Muscle of leg (tissue), 3 donors: ENCODE measurements at regions not wholly inside any gene's neighbourhood (a gene's known extent, or its start where the extent isn't known, plus 50 kb on each side); places are given as distances from the start of the nearest gene placed in this dataset.

ENCODE experiments used
- DNase-seq: peaks from one replicate; pipeline ENCODE4 v3.0.0; 2013
- H3K27ac ChIP-seq: one replicate; pipeline ENCODE4 v1.5.1; 2013; ENCODE audit warnings: mild to moderate bottlenecking, low read length, control low read depth
- H3K27me3 ChIP-seq: one replicate; pipeline ENCODE4 v1.6.1; 2013; ENCODE audit warnings: low read length; ENCODE audit not compliant: control insufficient read depth, insufficient read depth
- H3K36me3 ChIP-seq: one replicate; pipeline ENCODE4 v1.6.1; 2013; ENCODE audit warnings: low read length; ENCODE audit not compliant: control insufficient read depth, insufficient read depth
- H3K4me1 ChIP-seq: one replicate; pipeline ENCODE4 v1.6.1; 2013; ENCODE audit warnings: low read length; ENCODE audit not compliant: control insufficient read depth, insufficient read depth
- H3K4me3 ChIP-seq: one replicate; pipeline ENCODE4 v1.5.1; 2013; ENCODE audit warnings: low read length, control low read depth
- H3K9me3 ChIP-seq: replicated peaks from 2 replicates; pipeline ENCODE4 v1.6.1; 2013; ENCODE audit warnings: low read depth, low read length; ENCODE audit not compliant: control insufficient read depth
- WGBS: methylation state at CpG from one replicate; pipeline ENCODE4 v1.1.5; 2013; ENCODE audit warnings: missing lambda C conversion rate; ENCODE audit not compliant: insufficient coverage; 5-methylcytosine and 5-hydroxymethylcytosine counted together

DNA sequence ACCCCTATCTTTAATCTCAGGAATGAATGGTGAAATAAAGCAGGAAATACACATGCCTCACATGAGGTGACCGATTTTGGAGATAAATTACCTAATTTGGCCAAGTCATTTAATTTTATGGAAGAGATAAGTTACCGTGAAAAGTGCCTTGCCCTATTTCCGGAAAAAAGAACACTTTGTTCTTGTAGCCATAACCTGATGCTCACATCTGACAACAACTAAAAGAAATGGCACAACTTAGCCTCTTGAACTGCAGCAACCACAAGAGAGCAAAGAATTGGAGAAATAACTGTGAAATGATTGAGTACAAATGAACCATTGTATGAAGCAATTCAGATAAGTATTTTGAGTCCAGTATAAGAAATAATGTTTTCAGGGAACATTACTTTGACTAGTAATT lies 628.1 kb upstream of the TYRP1 start:
- H3K4me3 ChIP-seq: no peak overlapping the region
- DNase-seq: no peak
- H3K27ac ChIP-seq: no peak overlapping the region
- no peaks in the 10 kb centered on the region for H3K36me3 ChIP-seq
- WGBS: no CpG with 5 or more reads among the region's 3 CpGs
- H3K27me3 ChIP-seq: no peaks in the 10 kb centered on the region
- H3K9me3 ChIP-seq: no peaks in the 10 kb centered on the region
- H3K4me1 ChIP-seq: no peaks in the 10 kb centered on the region

DNA sequence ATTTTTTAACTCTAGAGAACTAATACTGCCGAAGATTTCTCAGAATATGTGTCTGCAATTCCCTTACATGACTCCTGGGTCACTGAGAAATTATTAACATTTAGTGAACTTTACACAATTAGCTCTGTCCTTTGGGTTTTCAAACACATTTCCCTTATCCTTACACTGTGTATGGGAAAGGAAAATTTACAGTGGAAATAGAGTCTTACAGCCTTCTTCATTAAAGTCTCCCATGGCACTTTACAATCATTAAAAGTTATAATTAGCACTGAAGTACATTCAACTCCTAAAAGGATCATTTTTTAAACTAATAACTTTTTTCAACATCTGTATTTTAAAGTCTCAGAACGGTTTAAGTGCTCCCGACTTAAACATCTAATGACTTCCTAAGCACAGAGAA lies 627.5 kb upstream of the TYRP1 start:
- 40% methylated on average over 2 of the region's 3 CpGs for WGBS
- H3K4me1 ChIP-seq: no peaks in the 10 kb centered on the region
- no peaks in the 10 kb centered on the region for H3K9me3 ChIP-seq
- no peak overlapping the region for H3K4me3 ChIP-seq
- no peak for DNase-seq
- H3K27ac ChIP-seq: no peak overlapping the region
- no peaks in the 10 kb centered on the region for H3K27me3 ChIP-seq
- H3K36me3 ChIP-seq: no peaks in the 10 kb centered on the region

GRCh38 chr9:12066455-12067035 lies 626.6 kb upstream of the TYRP1 start:
- H3K9me3 ChIP-seq: no peaks in the 10 kb centered on the region
- H3K4me3 ChIP-seq: no peak overlapping the region
- no peaks in the 10 kb centered on the region for H3K36me3 ChIP-seq
- H3K27ac ChIP-seq: no peak overlapping the region
- no peak for DNase-seq
- H3K4me1 ChIP-seq: no peaks in the 10 kb centered on the region
- no peaks in the 10 kb centered on the region for H3K27me3 ChIP-seq
- 80% methylated on average over 1 of the region's 2 CpGs for WGBS

DNA sequence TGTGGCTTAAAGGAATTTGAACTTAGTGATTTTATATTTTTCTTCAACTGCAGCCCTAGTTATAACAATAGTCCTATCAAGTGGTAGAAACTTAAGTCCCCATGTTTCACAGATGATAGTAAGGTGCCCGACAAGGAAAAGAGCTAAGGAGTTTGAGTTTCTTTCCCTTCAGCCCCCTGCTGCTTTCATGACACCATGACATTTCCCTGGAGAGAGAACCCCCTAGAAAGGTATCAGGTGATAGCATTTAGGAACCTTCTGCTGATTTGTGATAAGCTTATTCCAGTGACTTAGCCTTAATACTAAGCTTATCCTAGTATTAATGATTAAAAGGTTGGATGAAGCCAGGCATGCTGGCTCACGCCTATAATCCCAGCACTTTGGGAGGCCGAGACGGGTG lies 623.8 kb upstream of the TYRP1 start:
- Histone ChIP-seq H3K4me1 (no peaks in the 10 kb centered on the region), H3K27ac (no peak overlapping the region), H3K9me3 (no peaks in the 10 kb centered on the region), H3K27me3 (no peaks in the 10 kb centered on the region), H3K36me3 (no peaks in the 10 kb centered on the region), H3K4me3 (no peak overlapping the region)
- no CpG with 5 or more reads among the region's 4 CpGs for WGBS
- no peak for DNase-seq

- H3K27ac ChIP-seq: no peak overlapping the region
- no peak for DNase-seq
- no peaks in the 10 kb centered on the region for H3K36me3 ChIP-seq
- no peak overlapping the region for H3K4me3 ChIP-seq
- no peaks in the 10 kb centered on the region for H3K9me3 ChIP-seq
- no peaks in the 10 kb centered on the region for H3K27me3 ChIP-seq
- no peaks in the 10 kb centered on the region for H3K4me1 ChIP-seq
Measured at GRCh38 chr9:12085399-12085798, 607.8 kb upstream of the TYRP1 start.

- Histone ChIP-seq H3K27me3 (no peaks in the 10 kb centered on the region), H3K36me3 (no peaks in the 10 kb centered on the region), H3K4me1 (no peaks in the 10 kb centered on the region), H3K4me3 (no peak overlapping the region), H3K27ac (no peak overlapping the region), H3K9me3 (peaks cover 5% of the 10 kb centered on the region)
- no peak for DNase-seq
- 56% methylated on average over 3 of the region's 6 CpGs for WGBS
Measured at GRCh38 chr9:12091865-12092527, 601.2 kb upstream of the TYRP1 start.

DNA sequence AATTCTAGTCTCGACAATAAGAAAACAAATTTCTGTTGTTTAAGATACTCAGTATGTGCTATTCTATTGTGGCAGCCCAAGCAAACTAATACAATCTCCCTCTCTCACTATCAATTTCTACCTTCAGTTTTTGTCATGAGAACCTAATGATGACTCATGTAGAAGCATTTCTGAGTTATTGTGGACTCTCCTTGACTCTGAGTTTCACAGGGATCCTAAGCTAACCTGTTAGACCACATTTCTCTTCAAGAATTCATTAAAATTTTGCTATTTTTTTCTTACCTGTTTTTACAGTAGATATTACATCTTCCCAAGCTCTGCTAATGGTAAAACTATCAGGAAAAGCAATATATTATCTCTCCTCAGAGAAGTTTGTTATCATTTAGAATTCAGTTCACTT lies 599.1 kb upstream of the TYRP1 start:
- no peaks in the 10 kb centered on the region for H3K4me1 ChIP-seq
- H3K27me3 ChIP-seq: no peaks in the 10 kb centered on the region
- no peak overlapping the region for H3K27ac ChIP-seq
- H3K9me3 ChIP-seq: peaks cover 5% of the 10 kb centered on the region
- WGBS: no CpG with 5 or more reads among the region's 1 CpG
- no peaks in the 10 kb centered on the region for H3K36me3 ChIP-seq
- DNase-seq: no peak
- no peak overlapping the region for H3K4me3 ChIP-seq

DNA sequence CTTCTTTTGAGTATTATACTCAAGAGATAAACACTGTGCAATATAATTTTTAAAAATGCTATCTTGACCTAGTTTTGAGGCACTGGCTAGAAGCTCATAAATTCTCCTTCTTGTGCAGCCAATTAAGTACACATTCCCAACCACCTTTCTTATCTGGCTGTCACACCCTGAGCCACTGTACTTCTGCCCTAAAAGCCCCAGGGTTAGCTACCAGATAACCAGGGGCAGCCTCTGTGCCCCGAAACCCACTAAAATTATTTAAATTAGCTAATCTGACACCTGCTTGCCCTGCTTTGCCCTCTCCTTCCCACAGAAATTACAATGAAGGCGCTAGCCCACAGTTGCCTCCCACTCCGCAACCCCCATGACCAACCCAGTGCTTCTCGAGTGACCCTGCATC lies 597.3 kb upstream of the TYRP1 start:
- no peak for DNase-seq
- no peaks in the 10 kb centered on the region for H3K27me3 ChIP-seq
- no peak overlapping the region for H3K27ac ChIP-seq
- no peak overlapping the region for H3K4me3 ChIP-seq
- 76% methylated on average over 4 of the region's 4 CpGs for WGBS
- peaks cover 4% of the 10 kb centered on the region for H3K9me3 ChIP-seq
- no peaks in the 10 kb centered on the region for H3K36me3 ChIP-seq
- H3K4me1 ChIP-seq: no peaks in the 10 kb centered on the region

DNA sequence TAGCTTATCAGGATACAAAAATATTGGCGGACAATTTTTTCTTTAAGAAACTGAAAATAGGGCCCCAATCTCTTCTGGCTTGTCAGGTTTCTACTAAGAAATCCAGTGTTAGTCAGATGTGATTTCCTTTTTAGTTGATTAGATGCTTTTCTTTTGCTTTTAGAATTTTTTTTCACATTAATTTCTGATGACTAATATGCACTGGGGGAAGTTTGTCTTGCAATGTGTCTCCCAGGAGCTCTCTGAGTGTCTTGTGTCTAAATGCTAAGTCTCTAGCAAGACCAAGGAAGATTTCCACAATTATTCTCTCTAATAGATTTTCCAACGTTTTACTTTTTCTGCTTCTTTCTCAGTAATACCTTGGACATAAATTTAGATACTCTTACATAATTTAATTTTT lies 559.8 kb upstream of the TYRP1 start:
- no peaks in the 10 kb centered on the region for H3K36me3 ChIP-seq
- peaks cover 3% of the 10 kb centered on the region for H3K9me3 ChIP-seq
- no peaks in the 10 kb centered on the region for H3K4me1 ChIP-seq
- no CpG with 5 or more reads among the region's 2 CpGs for WGBS
- no peak for DNase-seq
- H3K27ac ChIP-seq: no peak overlapping the region
- no peaks in the 10 kb centered on the region for H3K27me3 ChIP-seq
- no peak overlapping the region for H3K4me3 ChIP-seq

DNA sequence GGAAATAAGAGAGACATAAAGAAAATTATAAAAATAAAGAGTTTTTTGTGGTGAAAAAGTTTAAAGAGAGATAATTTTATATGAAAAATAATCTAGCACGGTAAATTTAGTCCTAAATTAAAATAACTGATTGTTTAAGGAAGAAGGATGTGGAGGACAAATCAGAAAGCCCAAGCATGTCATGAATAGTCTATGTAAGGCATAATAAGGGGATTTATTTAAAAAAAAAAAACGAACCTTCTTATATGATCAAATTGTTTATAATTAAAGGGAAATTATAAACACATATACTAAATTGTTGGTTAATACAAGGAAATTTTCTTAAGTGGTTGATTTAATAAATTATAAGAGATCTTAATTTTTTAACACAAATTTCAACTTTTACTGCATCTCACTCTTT lies 551.8 kb upstream of the TYRP1 start:
- no CpG with 5 or more reads among the region's 2 CpGs for WGBS
- Histone ChIP-seq H3K4me3 (no peak overlapping the region), H3K4me1 (no peaks in the 10 kb centered on the region), H3K27ac (no peak overlapping the region), H3K9me3 (peaks cover 7% of the 10 kb centered on the region), H3K27me3 (no peaks in the 10 kb centered on the region), H3K36me3 (no peaks in the 10 kb centered on the region)
- no peak for DNase-seq
